Ovary (tissue), 7 donors: ENCODE measurements at regions not wholly inside any gene's neighbourhood (a gene's known extent, or its start where the extent isn't known, plus 50 kb on each side); places are given as distances from the start of the nearest gene placed in this dataset.

Experiments
- DNase-seq, 5 donors: peaks; one replicate each; pipeline ENCODE4 v3.0.0-alpha.2; 2019 to 2020
- H3K27ac ChIP-seq, 2 donors: fragments of 200-600 bp; one replicate each; pipeline versions ENCODE4 v1.5.1 to v1.8.0; 2019 to 2022
- H3K27me3 ChIP-seq: fragments of 200-600 bp; one replicate; pipeline ENCODE4 v1.8.0; 2022
- H3K36me3 ChIP-seq: fragments of 200-600 bp; sonication (generic); one replicate; pipeline ENCODE4 v1.5.1; 2019
- H3K4me1 ChIP-seq: one replicate; pipeline ENCODE4 v1.8.1; 2013; ENCODE audit warnings: mild to moderate bottlenecking, moderate library complexity; ENCODE audit not compliant: insufficient read depth
- H3K4me3 ChIP-seq: fragments of 200-600 bp; sonication (generic); one replicate; pipeline ENCODE4 v1.5.1; 2017
- H3K9me3 ChIP-seq, 2 donors: fragments of 200-600 bp in 1 of 2; sonication (generic) in 1 of 2; one replicate each; pipeline versions ENCODE4 v1.5.1 to v1.8.1; 2013 to 2019; ENCODE audit warnings: mild to moderate bottlenecking in 1 of 2, moderate library complexity in 1 of 2
- CTCF ChIP-seq, 3 donors: fragments of 450-650 bp in 2 of 3; fragments of 200-600 bp in 1 of 3; IDR thresholded peaks; one replicate each; pipeline versions ENCODE4 v1.5.1 to v1.8.0; 2016 to 2022; ENCODE audit warnings: antibody characterized with exemption in 3 of 3, mild to moderate bottlenecking in 1 of 3
- EP300 ChIP-seq: sonication (generic); formaldehyde crosslinking; IDR thresholded peaks from one replicate; pipeline ENCODE4 v1.6.1; 2017; ENCODE audit warnings: antibody characterized with exemption
- POLR2A ChIP-seq: fragments of 450-650 bp; IDR thresholded peaks from one replicate; pipeline ENCODE4 v1.6.1; 2017; ENCODE audit warnings: antibody characterized with exemption, mild to moderate bottlenecking, moderate library complexity
- WGBS, 3 donors: extraction: QIAGEN DNeasy Blood & Tissue Kit in 1 of 3; methylation state at CpG; one replicate each; pipeline versions ENCODE4 v1.1.5 to v1.1.7; 2013 to 2017; 5-methylcytosine and 5-hydroxymethylcytosine counted together
- intact Hi-C, 4 donors: fragments of 100-400 bp; cut with DNase I; formaldehyde crosslinking; loops; one replicate each; pipeline versions ENCODE4 v1.11.0 to v1.15.1; 2022 to 2023
- donor health status: DM: no; HTN: no; CAD: no; lungs with moderate emphysema.
- donor health status: DM: no; HTN: no; CAD: no.
- donor health status: Bipolar disorder and iron deficiency.
- donor health status: DM: no; HTN: no; CAD: no.
- donor health status: DM: yes; HTN: yes; CAD: no.

- no peak for DNase-seq
- Histone ChIP-seq H3K27me3 (no peaks in the 10 kb centered on the region), H3K36me3 (no peaks in the 10 kb centered on the region), H3K4me3 (no peak overlapping the region), H3K27ac (no peak overlapping the region), H3K9me3 (no peaks in the 10 kb centered on the region), H3K4me1 (no peaks in the 10 kb centered on the region)
- intact Hi-C loops: no loop called here
- no peak for TF ChIP-seq POLR2A
- TF ChIP-seq CTCF (IDR thresholded peaks at IDR 0.05): no peak
- 3 to 6% (median 5%) methylated on average over 1 of the region's 1 CpG for WGBS, 3 donors
Observed at GRCh38 chr1:93798291-93798690, 80.7 kb downstream of the DNTTIP2 start.

- Histone ChIP-seq H3K36me3 (no peaks in the 10 kb centered on the region), H3K27ac (no peak overlapping the region), H3K9me3 (no peaks in the 10 kb centered on the region), H3K4me3 (no peak overlapping the region), H3K4me1 (no peaks in the 10 kb centered on the region), H3K27me3 (no peaks in the 10 kb centered on the region)
- intact Hi-C loops: no loop called here
- no peak for DNase-seq
- TF ChIP-seq CTCF (IDR thresholded peaks at IDR 0.05) (no peak), POLR2A (no peak), EP300 (no peak)
- 92 to 98% (median 98%) methylated on average over 3 of the region's 3 CpGs for WGBS, 3 donors
Observed at GRCh38 chr1:93784538-93784937, 94.5 kb downstream of the DNTTIP2 start.

GRCh38 chr1:93783876-93784275 lies 95.1 kb downstream of the DNTTIP2 start:
- Histone ChIP-seq H3K4me1 (no peaks in the 10 kb centered on the region), H3K4me3 (no peak overlapping the region), H3K9me3 (no peaks in the 10 kb centered on the region), H3K36me3 (no peaks in the 10 kb centered on the region), H3K27ac (no peak overlapping the region), H3K27me3 (no peaks in the 10 kb centered on the region)
- 96 to 100% (median 98%) methylated on average over 2 of the region's 2 CpGs for WGBS, 3 donors
- TF ChIP-seq POLR2A: no peak
- no peak for TF ChIP-seq EP300
- TF ChIP-seq CTCF (IDR thresholded peaks at IDR 0.05): no peak
- intact Hi-C loops: no loop called here
- DNase-seq: no peak

- TF ChIP-seq CTCF (IDR thresholded peaks at IDR 0.05): no peak
- no peak for TF ChIP-seq POLR2A
- no peak overlapping the region for H3K4me3 ChIP-seq
- intact Hi-C loops: no loop called here
- no peaks in the 10 kb centered on the region for H3K4me1 ChIP-seq
- DNase-seq: no peak
- no peak overlapping the region for H3K27ac ChIP-seq
- no peaks in the 10 kb centered on the region for H3K36me3 ChIP-seq
- 87 to 93% (median 88%) methylated on average over 4 of the region's 4 CpGs for WGBS, 3 donors
- no peaks in the 10 kb centered on the region for H3K27me3 ChIP-seq
- no peaks in the 10 kb centered on the region for H3K9me3 ChIP-seq
Observed at GRCh38 chr1:93779540-93780165, 98.0 kb upstream of the BCAR3 start.
